ENCODE measurements at regions not wholly inside any gene's neighbourhood (a gene's known extent, or its start where the extent isn't known, plus 50 kb on each side); places are given as distances from the start of the nearest gene placed in this dataset.
"Not testable (repeated sequence)": the region's sequence is repeated elsewhere in the genome, so short reads cannot be mapped to it uniquely, and the experiment has no call there.

DNA sequence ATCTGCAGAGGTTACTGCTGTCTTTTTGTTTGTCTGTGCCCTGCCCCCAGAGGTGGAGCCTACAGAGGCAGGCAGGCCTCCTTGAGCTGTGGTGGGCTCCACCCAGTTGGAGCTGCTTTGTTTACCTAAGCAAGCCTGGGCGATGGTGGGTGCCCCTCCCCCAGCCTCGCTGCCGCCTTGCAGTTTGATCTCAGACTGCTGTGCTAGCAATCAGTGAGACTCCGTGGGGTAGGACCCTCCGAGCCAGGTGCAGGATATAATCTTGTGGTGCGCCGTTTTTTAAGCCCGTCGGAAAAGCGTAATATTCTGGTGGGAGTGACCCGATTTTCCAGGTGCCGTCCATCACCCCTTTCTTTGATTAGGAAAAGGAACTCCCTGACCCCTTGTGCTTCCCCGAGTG, 211.4 kb downstream of the BTBD3 start:
- DNase-seq (ENCODE audit: low spot score), result not testable (repeated sequence)

DNA sequence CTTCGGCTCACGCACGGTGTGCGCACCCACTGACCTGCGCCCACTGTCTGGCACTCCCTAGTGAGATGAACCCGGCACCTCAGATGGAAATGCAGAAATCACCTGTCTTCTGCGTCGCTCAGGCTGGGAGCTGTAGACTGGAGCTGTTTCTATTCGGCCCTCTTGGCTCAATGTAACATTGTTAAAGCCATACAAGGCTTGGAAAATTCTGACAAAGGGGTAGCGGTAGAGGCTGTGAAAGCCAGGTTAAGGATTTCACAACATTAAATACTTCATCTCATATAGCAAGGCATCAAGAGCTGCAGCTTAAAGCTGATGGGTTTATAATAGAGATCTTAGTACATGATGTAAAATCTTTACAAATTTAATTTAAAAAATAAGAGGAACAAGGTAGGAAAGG, 211.8 kb downstream of the BTBD3 start:
- DNase-seq (ENCODE audit: low spot score), result not testable (repeated sequence)

DNA sequence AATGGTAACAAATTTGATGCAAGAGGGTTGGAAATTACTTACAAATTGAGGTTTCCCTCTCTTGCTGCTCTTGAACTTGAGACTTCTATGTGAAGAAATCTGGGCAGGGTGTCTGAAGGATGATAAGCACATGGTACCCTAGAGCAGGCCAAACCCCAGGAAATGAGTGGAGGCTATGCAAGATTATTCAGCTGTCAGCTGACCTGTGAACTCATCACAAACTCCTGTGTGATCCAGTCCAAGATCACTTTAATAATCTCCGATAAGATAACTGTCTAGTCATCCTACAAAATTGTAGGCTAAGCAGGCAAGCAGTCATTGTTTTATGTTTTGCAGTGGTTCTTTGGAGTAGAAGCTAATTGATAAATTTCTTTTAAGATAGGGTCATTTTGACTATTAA, 213.1 kb downstream of the BTBD3 start:
- no peak for DNase-seq (ENCODE audit: low spot score)

DNA sequence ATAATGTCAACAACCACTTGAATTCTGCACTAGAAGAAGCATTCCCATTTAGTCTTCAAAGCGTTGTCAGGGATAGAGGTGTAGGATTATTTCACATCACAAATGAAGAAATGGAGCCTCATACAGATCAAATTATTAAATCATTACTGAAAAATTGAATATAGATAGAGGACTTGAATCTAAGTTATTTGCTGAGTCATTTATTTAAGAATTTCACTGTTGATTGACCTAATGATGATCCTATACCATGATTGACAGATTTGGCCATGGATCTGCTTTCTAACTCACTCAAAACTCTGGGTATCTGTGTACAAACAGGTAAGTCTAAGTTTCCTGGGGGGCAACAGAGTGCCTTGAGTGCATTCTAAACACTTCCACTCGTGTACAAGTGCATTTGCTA, 215.9 kb downstream of the BTBD3 start:
- no peak for DNase-seq (ENCODE audit: low spot score)

DNA sequence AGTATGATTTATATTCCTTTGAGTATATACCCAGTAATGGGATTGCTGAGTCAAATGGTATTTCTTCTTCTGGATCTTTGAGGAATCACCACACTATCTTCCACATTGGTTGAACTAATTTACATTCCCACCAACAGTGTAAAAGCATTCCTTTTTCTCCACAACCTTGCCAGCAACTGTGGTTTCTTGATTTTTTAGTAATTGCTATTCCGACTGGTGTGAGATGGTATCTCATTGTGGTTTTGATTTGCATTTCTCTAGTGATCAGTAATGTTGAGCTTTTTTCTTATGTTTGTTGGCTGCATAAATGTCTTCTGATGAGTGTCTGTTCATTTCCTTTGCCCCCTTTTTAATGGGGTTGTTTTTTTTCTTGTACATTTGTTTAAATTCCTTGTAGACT, 228.3 kb downstream of the BTBD3 start:
- not testable (repeated sequence) for DNase-seq (ENCODE audit: low spot score)

DNA sequence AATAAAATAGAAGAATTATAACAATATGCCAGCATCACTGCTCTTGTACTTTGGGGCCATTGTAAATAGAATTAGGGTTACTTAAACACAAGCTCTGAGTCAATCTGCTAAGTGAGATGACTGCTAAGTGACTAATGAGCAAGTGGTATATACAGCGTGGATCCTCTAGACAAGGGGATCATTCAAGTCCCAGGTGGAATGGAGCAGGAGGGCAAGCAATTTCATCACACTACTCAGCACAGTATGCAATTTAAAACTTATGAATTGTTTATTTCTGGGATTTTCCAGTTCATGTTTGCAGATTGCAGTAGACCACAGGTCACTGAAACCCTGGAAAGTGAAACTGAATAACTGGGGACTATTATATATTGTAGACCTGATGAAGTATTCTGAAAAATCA, 235.3 kb downstream of the BTBD3 start:
- no peak for DNase-seq (ENCODE audit: low spot score)

DNA sequence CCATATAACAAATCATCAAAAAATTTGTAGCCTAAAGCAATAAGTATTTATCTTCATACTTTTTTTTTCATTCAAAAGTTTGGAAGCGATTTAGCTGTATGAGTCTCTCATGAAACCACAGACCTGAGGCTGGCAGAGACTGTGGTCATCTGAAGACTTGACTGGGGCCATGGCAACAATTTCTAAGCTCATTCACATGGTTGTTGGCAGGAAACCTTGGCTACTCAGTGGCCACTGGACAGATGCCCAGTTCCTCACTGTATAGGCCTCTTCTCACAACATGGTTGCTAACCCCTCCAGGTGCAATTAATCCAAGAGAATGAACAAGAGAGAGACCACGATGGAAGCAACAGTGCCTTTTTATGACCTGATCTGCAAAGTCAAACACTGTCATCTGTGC, 235.9 kb downstream of the BTBD3 start:
- DNase-seq (ENCODE audit: low spot score), result no peak

DNA sequence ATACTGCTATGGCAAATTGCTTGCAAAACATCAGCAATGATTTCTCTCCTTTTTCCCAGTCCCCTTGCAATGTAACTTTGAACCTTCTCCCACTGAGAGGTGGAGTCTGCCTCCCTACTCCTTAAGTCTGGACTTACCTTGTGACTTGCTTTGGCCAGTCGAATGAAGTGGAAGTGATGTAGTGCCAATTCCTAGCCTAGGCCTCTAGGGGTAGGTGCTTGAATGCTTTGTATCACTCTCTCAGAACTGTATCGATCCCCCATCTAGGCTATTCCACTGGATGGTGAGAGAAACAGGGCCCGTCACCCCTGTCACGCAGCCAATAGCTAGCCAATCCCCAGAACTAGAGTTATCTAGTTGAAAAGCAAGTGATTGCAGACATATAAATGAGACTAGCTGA, 238.6 kb downstream of the BTBD3 start:
- DNase-seq (ENCODE audit: low spot score), result no peak

DNA sequence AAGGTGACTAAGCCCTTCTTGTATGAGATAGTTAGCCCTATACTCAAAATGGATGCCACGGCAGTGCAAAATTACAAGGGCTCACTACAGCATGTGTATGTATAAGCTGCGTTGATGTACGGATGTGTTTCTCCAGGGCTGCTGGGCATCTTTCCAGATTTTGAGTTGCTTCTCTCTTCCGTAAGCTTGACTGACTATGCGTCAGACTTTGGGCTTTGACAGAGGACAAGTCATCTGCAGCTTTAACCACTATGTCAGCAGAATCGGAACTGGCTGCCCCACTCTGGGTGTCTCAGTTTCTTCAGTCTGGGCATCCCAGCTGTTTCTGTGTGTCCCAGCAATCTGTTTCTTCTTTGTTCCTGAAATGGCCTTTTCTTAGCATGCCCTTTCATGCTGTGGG, 241.6 kb downstream of the BTBD3 start:
- DNase-seq (ENCODE audit: low spot score), result no peak

DNA sequence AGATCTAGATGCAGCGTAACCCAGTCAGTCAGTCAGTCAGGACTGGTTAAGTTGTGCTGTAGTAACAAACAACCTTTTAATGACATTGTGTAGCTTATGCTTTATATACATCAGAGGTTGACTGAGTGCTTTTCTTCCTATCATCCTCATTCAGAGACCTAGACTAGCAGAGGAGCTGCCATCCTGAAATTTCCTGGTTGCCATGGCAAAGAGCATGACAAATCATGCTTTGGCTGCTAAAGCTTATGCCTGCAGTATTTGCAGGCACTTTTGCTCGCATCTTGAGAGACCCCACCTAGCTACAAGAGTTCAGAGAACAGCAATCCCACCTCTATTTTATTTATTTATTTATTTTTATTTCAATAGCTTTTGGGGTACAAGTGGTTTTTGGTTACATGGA, 244.0 kb downstream of the BTBD3 start:
- DNase-seq (ENCODE audit: low spot score), result no peak

DNA sequence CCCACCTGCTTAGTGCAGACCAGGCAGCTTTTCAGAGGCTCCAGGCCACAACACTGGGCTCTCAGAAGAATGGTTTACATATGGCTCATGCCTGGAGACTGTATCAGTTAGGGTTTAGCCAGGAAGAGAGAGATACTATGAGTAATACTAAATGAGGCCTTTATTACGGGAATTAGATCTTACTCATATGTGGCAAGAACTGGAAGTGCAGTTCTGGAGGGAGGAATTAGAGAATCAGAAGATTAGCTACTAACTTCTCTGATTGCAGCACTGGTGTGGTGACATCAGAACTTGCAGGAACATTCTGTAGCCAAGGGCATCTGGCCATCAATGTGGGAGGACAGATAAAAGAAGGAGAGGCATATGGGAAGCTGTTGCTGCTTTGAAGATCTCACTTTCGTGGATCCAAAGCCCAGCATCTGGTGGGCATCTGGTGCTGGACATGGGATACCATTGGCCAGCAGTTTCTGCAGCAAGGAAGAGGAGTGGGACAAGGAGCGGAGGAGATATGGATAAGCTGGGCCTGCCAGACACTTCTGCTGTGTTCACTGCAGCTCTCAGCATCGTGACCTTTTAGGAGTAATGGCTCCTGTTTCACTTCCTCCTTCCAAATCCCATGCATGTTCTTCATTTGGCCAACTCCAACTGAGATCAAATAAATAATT, 248.5 kb downstream of the BTBD3 start:
- DNase-seq (ENCODE audit: low spot score), result no peak

DNA sequence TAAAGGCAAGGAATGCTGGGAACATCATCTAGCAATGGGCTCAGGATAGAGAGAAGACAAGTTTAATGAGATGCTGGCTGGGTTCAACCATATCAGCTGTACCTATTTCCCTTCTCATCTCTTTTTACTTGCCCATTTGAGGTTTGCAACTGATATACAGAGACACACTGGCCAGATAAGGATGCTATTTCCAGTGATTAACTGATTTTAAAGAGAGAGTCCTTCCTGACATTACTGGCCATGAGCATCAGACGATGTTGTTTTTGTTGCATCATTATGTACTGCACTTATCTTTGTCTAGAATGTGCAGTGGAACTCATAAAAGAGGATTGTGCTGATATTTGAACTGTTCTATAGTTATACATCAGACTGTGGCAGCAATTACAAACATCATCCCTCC, 252.7 kb downstream of the BTBD3 start:
- no peak for DNase-seq (ENCODE audit: low spot score)

DNA sequence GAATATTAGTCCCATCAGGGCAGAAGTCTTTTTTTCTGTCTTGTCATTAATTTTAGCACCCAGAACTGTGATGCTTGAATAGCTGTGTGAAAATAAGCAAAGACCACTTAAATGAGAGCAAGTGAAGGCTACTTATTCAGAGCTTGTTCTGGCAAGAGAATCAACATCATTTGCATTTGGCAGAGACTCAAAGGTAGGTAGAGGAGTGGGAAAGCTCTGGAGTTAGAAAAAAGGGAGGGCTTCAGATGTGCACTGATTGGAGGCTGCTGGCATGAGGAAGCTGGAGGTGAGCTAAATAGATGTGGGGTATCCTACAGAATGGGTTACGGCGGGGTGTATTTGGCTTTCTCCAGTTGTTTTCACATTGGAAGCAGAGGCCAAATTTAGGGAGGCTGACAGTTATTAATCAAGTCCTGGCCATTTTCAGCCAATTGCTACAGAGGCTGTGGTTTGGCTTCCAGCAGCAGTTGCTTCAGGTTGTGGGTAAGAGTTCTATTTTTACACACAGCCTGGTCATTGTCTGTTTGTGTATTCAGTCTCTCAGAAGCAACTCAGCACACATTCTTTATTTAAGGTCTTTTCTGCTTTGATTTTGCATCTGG, 254.3 kb downstream of the BTBD3 start:
- DNase-seq (ENCODE audit: low spot score), result no peak

DNA sequence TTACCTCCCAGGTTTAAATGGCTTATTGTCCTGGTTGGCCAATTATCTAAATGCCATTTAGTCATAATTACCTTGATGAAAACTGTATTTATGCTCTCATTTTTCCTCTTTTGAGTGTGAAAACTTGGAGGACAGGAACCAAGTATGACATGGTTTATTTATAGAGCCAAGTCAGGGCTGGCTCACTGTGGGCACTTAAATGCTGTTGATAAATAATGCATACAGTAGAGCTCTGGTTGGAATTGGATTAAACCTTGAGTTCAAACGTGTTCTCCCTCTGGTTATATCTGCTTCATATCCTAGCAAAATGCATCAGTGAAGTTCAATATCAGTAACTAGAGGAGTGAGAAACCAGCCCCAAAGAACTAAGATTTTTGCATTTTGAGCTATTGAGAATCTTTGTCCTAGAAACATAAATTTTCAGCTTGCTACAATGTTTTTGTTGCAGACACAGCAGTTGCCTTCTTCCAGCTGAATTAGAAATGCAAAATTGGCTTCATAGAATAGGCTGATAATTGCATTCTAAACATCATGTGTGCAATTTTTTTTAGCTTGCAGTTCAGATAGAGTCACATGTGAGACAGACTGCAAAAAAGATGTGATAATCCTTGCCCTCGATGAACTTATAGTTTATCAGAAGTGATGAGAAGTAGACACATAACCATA, 255.8 kb downstream of the BTBD3 start:
- no peak for DNase-seq (ENCODE audit: low spot score)

DNA sequence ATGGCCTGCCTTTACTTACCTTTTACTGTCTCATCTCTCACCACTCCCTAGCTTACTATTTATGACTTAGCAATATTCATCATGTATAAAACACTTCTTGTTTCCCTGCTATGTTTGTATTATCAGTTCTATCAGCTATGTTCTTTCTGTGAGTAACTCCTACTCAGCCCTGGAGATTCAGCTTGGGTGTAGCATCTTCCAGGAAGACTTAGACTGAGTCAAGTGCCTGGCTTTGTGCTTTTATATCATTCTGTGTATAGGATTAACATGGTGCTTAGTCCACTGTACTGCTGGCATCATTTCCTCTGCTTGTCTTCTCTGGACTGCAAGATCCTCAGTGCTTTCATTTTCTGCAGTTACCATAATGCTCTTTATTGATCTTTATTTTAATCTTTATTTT, 257.8 kb downstream of the BTBD3 start:
- no peak for DNase-seq (ENCODE audit: low spot score)

DNA sequence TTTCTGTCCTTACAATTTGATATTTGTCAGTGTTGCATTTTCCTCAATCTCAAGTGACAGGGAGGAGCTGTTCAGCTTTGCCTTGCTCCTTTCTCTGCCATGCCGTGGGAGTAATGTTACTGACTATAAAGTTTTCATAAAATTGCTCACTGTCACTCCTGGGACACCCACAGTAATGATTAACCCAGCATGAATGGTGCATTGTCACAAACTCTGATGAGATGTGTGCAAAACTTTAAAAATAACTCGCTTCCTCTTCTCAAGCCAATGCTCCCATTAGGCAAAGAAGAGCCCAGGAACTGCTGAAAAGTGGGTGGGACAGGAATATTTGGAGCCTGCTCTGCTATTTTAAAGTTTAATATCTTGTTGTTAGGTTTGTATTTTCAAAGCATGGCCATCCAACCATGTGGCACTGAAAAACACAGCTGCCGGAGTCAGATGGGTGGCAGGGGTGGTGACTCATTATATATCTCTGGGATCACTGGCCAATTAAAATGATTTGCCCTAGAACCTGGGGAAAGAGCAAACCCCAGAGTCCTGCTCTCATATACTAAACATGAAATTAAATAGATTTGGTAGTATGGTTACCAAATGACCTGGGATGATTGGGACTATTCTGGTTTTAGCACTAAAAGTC, 260.1 kb downstream of the BTBD3 start:
- no peak for DNase-seq (ENCODE audit: low spot score)

DNA sequence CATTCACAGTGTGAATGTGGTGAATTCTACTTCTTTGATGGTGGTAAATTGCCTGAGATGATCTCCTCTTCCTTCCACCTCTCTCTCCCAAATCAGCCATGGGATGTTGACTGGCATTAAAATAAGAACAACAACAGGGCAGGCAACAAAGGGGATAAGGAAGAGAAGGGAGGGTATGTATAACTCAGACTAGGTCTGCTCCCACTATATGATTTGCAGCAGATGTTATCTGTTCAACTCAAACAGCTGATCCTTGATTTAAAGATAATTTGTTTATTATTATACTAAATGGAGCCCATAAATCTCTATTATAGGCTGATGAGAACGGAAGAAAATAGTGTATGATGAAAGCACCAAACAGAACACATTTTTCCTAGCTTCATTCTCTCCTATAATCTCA, 262.0 kb downstream of the BTBD3 start:
- DNase-seq (ENCODE audit: low spot score), result no peak

DNA sequence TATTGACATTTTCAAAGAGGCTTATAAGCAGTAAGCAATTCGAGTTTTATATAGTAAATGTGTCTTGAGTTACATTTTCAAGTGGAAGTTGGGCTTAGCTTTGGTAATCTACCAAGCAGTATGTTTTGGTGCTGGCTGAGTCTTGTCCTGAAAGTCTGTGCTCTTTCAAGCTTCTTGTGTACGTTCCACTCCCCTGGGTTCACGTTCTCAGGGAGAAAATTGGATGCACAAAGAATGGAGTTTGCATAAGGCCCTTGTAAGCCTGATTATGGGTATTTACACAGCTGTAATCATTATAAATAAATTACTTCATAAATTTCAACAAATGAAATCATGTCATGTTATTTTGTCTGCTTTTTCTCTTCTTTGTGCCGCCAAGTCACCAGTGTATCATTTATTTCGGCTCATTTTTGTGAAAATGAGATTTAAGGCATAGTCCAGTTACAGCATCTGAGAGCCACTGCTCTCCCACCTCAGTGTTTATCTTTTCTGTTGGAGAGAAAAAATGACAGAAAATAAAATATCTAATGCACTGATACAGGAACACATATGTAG, 262.5 kb downstream of the BTBD3 start:
- no peak for DNase-seq (ENCODE audit: low spot score)

DNA sequence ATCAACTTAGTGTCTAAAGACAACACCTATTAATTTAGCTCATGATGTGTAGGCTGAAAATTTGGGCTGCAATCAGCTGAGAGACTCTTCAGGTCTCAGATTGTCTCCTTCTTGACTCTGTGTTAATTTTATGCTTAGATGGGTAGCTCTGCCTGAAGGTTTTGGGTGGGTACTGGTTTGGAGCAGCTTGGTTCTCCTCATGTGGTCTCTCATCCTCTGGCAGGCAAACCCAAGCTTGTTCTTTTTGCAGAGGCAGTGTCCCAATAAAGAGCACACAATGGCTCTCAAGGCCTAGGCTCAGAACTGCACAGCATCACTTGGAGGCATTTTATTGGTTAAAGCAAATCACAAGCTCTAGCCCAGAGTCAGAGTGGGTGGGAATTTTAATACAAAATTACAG, 280.6 kb downstream of the BTBD3 start:
- DNase-seq (ENCODE audit: low spot score), result no peak

DNA sequence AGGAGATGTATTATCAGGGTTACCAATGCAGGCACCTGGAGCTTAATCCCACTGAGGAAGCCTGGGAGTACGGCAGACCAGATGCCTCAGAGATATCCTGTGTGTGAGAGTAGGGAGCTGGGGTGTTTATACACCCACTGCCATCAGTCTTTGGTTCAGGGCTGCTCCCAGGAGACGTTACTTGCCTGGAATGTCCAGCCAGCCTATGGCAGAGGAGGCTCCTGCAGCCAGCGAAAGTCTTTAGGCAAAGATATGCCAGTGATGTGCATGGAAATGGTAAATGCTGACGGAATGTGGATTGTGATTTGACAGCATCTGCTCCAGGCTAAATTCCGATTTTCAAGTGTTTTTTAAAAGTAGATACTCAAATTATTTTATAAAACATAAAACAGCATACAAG, 282.0 kb downstream of the BTBD3 start:
- no peak for DNase-seq (ENCODE audit: low spot score)

DNA sequence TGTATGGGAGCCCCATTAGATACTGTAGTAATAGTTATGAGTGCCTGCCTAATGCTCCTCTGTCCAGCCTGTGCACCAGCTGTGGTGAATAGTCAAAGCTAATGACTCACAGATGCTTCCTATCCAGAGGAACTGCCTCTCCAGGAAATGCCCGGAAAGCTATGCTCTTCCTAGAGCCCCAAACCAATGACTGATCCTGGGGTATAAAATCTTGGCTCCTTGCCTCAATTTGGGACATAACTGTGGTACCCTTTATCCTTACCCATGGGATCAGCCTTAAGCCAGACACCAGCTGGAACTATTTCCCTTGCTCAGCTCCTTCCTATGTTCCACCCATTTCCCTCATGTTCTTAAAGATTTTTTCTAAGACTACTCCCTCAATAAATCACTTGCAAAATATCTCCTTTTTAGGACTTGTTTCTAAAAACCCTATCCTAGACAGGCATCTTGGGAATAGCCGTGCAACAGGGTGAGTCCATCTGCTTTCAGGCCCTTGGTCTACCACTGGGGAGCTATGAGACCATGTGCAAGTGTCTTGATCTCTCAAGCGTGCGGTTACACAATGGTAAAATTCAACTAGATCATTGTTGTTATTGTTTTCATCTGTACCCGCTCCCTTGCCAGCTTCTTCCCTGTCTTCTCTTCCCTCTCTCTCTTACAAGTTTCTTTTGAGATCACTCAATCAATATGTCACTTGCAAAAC, 283.7 kb downstream of the BTBD3 start:
- no peak for DNase-seq (ENCODE audit: low spot score)

DNA sequence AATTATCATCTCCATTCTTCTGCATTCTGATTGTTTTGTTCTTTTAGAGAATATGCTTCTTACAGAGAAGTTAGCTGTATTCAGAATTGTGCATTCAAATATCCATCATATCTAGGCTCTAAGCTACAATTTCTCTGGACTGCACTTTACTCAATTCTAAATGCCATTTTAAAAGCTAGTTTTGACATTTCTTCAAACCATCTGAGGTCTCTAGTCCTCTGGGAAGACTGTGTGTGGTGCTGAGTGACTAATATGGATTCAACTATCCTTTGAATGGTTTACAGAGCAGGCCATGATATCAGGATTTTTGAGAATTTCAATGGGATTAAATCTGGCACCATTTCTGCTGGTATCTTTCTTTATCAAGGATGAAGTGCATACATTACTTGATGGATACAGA, 285.7 kb downstream of the BTBD3 start:
- no peak for DNase-seq (ENCODE audit: low spot score)

Data from hematopoietic multipotent progenitor cell treated with erythropoietin and hydrocortisone succinate and interleukin-3 and kit ligand, for 15 days (in vitro differentiated cells).